ENCODE measurements at regions not wholly inside any gene's neighbourhood (a gene's known extent, or its start where the extent isn't known, plus 50 kb on each side); places are given as distances from the start of the nearest gene placed in this dataset.

- no peak for TF ChIP-seq POLR2A (IDR thresholded peaks at IDR 0.05)
- TF ChIP-seq CTCF (IDR thresholded peaks at IDR 0.05) = no peak
Observed at GRCh38 chr10:105354010-105354409, 712.9 kb downstream of the SORCS3 start.

All from lower leg skin (tissue), 3 donors.